ENCODE measurements at regions not wholly inside any gene's neighbourhood (a gene's known extent, or its start where the extent isn't known, plus 50 kb on each side); places are given as distances from the start of the nearest gene placed in this dataset.

- TF ChIP-seq CTCF (IDR thresholded peaks at IDR 0.05), result no peak
- Histone ChIP-seq H3K27me3 (no peaks in the 10 kb centered on the region), H3K27ac (no peak overlapping the region), H3K36me3 (no peaks in the 10 kb centered on the region), H3K9me3 (peaks cover 0 to 44% of the 10 kb centered on the region in 2 donors), H3K4me3 (no peak overlapping the region), H3K4me1 (no peaks in the 10 kb centered on the region)
- DNase-seq (no peak), ATAC-seq (no peak)
- intact Hi-C loops (cut with DNase I), result no loop called here
Measured at GRCh38 chr6:40205801-40206200, 271.5 kb upstream of the MOCS1 start.

GRCh38 chr6:40205004-40205403, 270.7 kb upstream of the MOCS1 start:
- DNase-seq, result no peak
- ATAC-seq, result no peak
- no peak overlapping the region for H3K27ac ChIP-seq

GRCh38 chr6:40197371-40197770, 263.1 kb upstream of the MOCS1 start:
- H3K36me3 ChIP-seq, result no peaks in the 10 kb centered on the region
- no peak overlapping the region for H3K4me3 ChIP-seq
- H3K27ac ChIP-seq, result no peak overlapping the region
- intact Hi-C loops (cut with DNase I), result no loop called here
- no peaks in the 10 kb centered on the region for H3K27me3 ChIP-seq
- H3K4me1 ChIP-seq, result no peaks in the 10 kb centered on the region
- DNase-seq (no peak), ATAC-seq (no peak)
- peaks cover 0 to 12% of the 10 kb centered on the region in 2 donors for H3K9me3 ChIP-seq
- no peak for TF ChIP-seq CTCF (IDR thresholded peaks at IDR 0.05)

More at GRCh38 chr6:40205004-40205403, 270.7 kb upstream of the MOCS1 start:
- Histone ChIP-seq H3K4me1 (no peaks in the 10 kb centered on the region), H3K4me3 (no peak overlapping the region), H3K9me3 (peaks cover 0 to 44% of the 10 kb centered on the region in 2 donors), H3K27me3 (no peaks in the 10 kb centered on the region), H3K36me3 (no peaks in the 10 kb centered on the region)
- intact Hi-C loops (cut with DNase I), result no loop called here
- TF ChIP-seq CTCF (IDR thresholded peaks at IDR 0.05), result no peak

GRCh38 chr6:40196135-40196518, 261.9 kb upstream of the MOCS1 start:
- H3K36me3 ChIP-seq, result no peaks in the 10 kb centered on the region
- TF ChIP-seq CTCF (IDR thresholded peaks at IDR 0.05), result no peak
- no peaks in the 10 kb centered on the region for H3K27me3 ChIP-seq
- H3K4me1 ChIP-seq, result no peaks in the 10 kb centered on the region
- peaks cover 0 to under 1% of the 10 kb centered on the region in 2 donors for H3K9me3 ChIP-seq
- no peak overlapping the region for H3K27ac ChIP-seq
- intact Hi-C loops (cut with DNase I), result no loop called here
- H3K4me3 ChIP-seq, result no peak overlapping the region
- ATAC-seq, result peak; percentile 82
- peak in 1 of 4 donors; percentile 37 for DNase-seq

- H3K4me3 ChIP-seq, result no peak overlapping the region
- no peaks in the 10 kb centered on the region for H3K27me3 ChIP-seq
- H3K27ac ChIP-seq, result no peak overlapping the region
- no peak for TF ChIP-seq CTCF (IDR thresholded peaks at IDR 0.05)
- intact Hi-C loops (cut with DNase I), result no loop called here
- H3K9me3 ChIP-seq, result no peaks in the 10 kb centered on the region
- DNase-seq (no peak), ATAC-seq (no peak)
- H3K36me3 ChIP-seq, result no peaks in the 10 kb centered on the region
- H3K4me1 ChIP-seq, result no peaks in the 10 kb centered on the region
Measured at GRCh38 chr6:40195428-40196134, 261.3 kb upstream of the MOCS1 start.
